SU-DHL-6 (cell line): ENCODE measurements at regions not wholly inside any gene's neighbourhood (a gene's known extent, or its start where the extent isn't known, plus 50 kb on each side); places are given as distances from the start of the nearest gene placed in this dataset.

Experiments
- H2AFZ ChIP-seq: fragments of 200-600 bp; sonication (generic); 2 replicates; pipeline ENCODE4 v1.6.1; 2014; ENCODE audit warnings: low read depth, mild to moderate bottlenecking, moderate library complexity, mixed read lengths, antibody characterized with exemption, low read length; ENCODE audit not compliant: severe bottlenecking
- H3F3A ChIP-seq: fragments of 200-600 bp; shearing (Covaris generic); 2 replicates; pipeline ENCODE4 v1.6.0; 2016; ENCODE audit warnings: antibody characterized with exemption, mild to moderate bottlenecking; ENCODE audit not compliant: insufficient read depth
- H3K27ac ChIP-seq: fragments of 200-600 bp; sonication (generic); 2 replicates; pipeline ENCODE4 v1.5.1; 2016; ENCODE audit warnings: low read depth, mild to moderate bottlenecking, low read length, moderate library complexity, mixed read lengths
- H3K27me3 ChIP-seq: fragments of 200-600 bp; sonication (generic), shearing (Covaris generic); 2 replicates; pipeline ENCODE4 v1.6.0; 2014; ENCODE audit warnings: mild to moderate bottlenecking, low read length
- H3K36me3 ChIP-seq: fragments of 200-600 bp; sonication (generic); 2 replicates; pipeline ENCODE4 v1.6.1; 2014; ENCODE audit warnings: mild to moderate bottlenecking, low read length, mixed read lengths
- H3K4me2 ChIP-seq: fragments of 300-600, 200-600 bp; shearing (Covaris generic), sonication (generic); 2 replicates; pipeline ENCODE4 v1.6.0; 2014; ENCODE audit warnings: low read length, low read depth, mild to moderate bottlenecking; ENCODE audit not compliant: poor library complexity, severe bottlenecking
- H3K4me3 ChIP-seq: fragments of 200-600 bp; sonication (generic); 2 replicates; pipeline ENCODE4 v1.5.1; 2014; ENCODE audit warnings: antibody characterized with exemption, low read length, mild to moderate bottlenecking, mixed read lengths; ENCODE audit not compliant: insufficient read depth, poor library complexity, severe bottlenecking
- H3K79me2 ChIP-seq: fragments of 200-600 bp; sonication (generic); 2 replicates; pipeline ENCODE4 v1.6.1; 2014; ENCODE audit warnings: mild to moderate bottlenecking, low read length, moderate library complexity; ENCODE audit not compliant: insufficient read depth
- H3K9ac ChIP-seq: fragments of 200-600 bp; sonication (generic); 2 replicates; pipeline ENCODE4 v1.7.0; 2014; ENCODE audit warnings: mild to moderate bottlenecking, low read length
- H3K9me2 ChIP-seq: fragments of 200-600 bp; sonication (generic); replicated peaks from 2 replicates; pipeline ENCODE4 v1.6.1; 2014; ENCODE audit warnings: low read length; ENCODE audit not compliant: insufficient read depth
- H3K9me3 ChIP-seq: fragments of 200-600 bp; sonication (generic); 2 replicates; pipeline ENCODE4 v1.6.1; 2014; ENCODE audit warnings: low read length, mixed read lengths; ENCODE audit not compliant: insufficient read depth
- H4K20me1 ChIP-seq: fragments of 200-600 bp; sonication (generic); 2 replicates; pipeline ENCODE4 v1.6.1; 2014; ENCODE audit warnings: low read depth, mild to moderate bottlenecking, antibody characterized with exemption, low read length, moderate library complexity, mixed read lengths
- EZH2phosphoT487 ChIP-seq: fragments of 200-600 bp; sonication (generic), shearing (Covaris generic); conservative IDR thresholded peaks from 2 replicates; pipeline ENCODE4 v1.6.1; 2018; ENCODE audit warnings: mild to moderate bottlenecking, antibody characterized with exemption, low read length, moderate library complexity, mixed read lengths
- TF ChIP-seq, protein P1 (sequence below): fragments of 200-600 bp; sonication (generic); IDR thresholded peaks from one replicate; pipeline ENCODE4 v1.5.1; 2017; ENCODE audit warnings: antibody characterized with exemption, mild to moderate bottlenecking, low read length, moderate library complexity; ENCODE audit not compliant: insufficient read depth, poor library complexity, severe bottlenecking

DNA sequence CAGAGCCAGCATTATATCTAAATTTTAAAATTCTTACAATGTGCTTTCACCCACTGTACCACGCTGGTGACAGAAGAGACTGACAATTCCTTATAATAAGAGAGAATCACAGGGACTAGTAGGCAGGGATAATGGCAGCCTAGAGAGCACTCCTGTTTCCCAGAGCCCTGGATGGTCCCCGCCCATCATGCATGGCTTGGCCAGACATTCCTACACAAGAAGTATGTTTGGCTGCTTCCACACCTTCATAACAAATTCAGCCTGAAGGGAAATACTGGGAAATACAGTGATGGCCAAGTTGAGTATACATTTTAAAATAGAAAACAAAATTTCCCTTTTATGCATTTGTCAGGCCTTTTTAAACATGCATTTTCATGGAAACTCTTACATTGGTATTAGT lies 193.5 kb upstream of the ELL2 start:
- Histone ChIP-seq H2AFZ (no peak overlapping the region), H3F3A (no peaks in the 10 kb centered on the region)
- TF ChIP-seq, protein P1, sequence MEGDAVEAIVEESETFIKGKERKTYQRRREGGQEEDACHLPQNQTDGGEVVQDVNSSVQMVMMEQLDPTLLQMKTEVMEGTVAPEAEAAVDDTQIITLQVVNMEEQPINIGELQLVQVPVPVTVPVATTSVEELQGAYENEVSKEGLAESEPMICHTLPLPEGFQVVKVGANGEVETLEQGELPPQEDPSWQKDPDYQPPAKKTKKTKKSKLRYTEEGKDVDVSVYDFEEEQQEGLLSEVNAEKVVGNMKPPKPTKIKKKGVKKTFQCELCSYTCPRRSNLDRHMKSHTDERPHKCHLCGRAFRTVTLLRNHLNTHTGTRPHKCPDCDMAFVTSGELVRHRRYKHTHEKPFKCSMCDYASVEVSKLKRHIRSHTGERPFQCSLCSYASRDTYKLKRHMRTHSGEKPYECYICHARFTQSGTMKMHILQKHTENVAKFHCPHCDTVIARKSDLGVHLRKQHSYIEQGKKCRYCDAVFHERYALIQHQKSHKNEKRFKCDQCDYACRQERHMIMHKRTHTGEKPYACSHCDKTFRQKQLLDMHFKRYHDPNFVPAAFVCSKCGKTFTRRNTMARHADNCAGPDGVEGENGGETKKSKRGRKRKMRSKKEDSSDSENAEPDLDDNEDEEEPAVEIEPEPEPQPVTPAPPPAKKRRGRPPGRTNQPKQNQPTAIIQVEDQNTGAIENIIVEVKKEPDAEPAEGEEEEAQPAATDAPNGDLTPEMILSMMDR, result no peak
- TF ChIP-seq EZH2phosphoT487, result no peak

DNA sequence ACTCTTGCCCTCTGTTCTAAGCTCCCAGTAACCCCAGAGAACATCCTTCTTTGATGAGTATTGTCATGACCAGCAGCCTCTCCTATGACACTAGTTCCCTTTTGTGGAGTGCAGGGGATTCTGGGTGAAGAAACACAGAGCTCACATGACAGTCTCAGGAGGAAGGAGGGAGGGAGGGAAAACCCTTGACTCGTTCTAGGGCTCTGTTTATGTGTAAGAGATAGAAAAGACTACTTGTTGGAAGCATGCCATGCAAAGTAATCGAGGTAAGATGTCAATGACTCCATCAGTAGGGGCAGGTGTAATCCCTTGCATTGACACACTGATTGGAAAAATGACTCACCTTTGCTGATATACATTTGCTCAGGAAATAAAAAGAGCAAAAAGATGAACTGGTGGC lies 190.2 kb upstream of the ELL2 start:
- Histone ChIP-seq H3K9me3 (no peaks in the 10 kb centered on the region), H3K27me3 (no peaks in the 10 kb centered on the region), H3K9ac (no peak overlapping the region), H3K79me2 (no peaks in the 10 kb centered on the region), H3K9me2 (no peaks in the 10 kb centered on the region), H3F3A (no peaks in the 10 kb centered on the region), H4K20me1 (no peaks in the 10 kb centered on the region), H3K36me3 (no peaks in the 10 kb centered on the region), H3K27ac (no peak overlapping the region), H2AFZ (no peak overlapping the region), H3K4me2 (no peak overlapping the region), H3K4me3 (no peak overlapping the region)
- TF ChIP-seq, protein P1, result no peak
- no peak for TF ChIP-seq EZH2phosphoT487

More for the DNA sequence above, 193.5 kb upstream of the ELL2 start:
- Histone ChIP-seq H4K20me1 (no peaks in the 10 kb centered on the region), H3K9me3 (no peaks in the 10 kb centered on the region), H3K4me3 (no peak overlapping the region), H3K79me2 (no peaks in the 10 kb centered on the region), H3K27ac (no peak overlapping the region), H3K36me3 (no peaks in the 10 kb centered on the region), H3K9me2 (no peaks in the 10 kb centered on the region), H3K27me3 (no peaks in the 10 kb centered on the region), H3K9ac (no peak overlapping the region), H3K4me2 (no peak overlapping the region)

DNA sequence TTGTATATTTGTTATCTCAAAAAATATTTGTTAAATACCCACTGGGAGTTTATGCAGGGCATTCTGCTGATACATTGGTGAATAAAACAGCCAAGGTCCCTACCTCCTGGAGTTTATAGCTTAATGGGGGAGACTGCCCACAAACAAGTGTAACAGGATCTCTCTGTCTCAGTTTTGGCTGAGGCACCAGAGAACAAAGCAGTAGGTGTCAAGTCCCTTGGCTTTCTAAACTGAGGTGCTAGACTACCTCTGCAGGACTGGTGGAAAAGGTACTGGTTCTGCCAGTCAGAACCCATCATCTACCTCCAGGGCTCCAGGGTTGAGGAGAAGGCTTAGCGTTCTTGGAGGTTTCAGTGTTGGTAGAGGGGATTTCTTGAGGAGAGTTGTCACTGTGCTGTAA lies 188.4 kb upstream of the ELL2 start:
- Histone ChIP-seq H3K9ac (no peak overlapping the region), H3K4me3 (no peak overlapping the region), H3K79me2 (no peaks in the 10 kb centered on the region), H3K27ac (no peak overlapping the region), H3K4me2 (no peak overlapping the region), H3K27me3 (no peaks in the 10 kb centered on the region), H2AFZ (no peak overlapping the region), H3K9me3 (no peaks in the 10 kb centered on the region), H3K36me3 (no peaks in the 10 kb centered on the region), H4K20me1 (no peaks in the 10 kb centered on the region), H3F3A (no peaks in the 10 kb centered on the region), H3K9me2 (no peaks in the 10 kb centered on the region)
- TF ChIP-seq EZH2phosphoT487, result no peak
- TF ChIP-seq, protein P1, result no peak

DNA sequence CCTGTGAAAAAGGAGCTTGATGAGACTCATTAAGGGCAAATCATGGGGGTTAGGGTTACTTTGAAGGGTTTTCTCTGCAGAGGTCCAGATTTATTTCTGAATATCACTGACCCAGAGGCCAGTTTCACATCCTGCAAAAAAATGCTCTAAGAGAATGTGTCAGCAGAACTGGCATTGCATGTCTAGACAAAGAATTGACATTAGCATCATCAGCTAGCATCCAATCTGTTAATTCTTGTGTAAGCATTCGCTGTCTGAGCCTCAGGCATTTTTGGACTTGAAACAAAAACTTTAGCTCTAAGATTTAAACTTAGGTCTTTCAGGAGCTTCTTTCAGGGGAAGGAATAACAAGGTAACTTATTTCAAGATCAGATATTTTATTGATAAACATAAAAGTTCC lies 187.9 kb upstream of the ELL2 start:
- Histone ChIP-seq H3K4me2 (no peak overlapping the region), H3K4me3 (no peak overlapping the region), H3F3A (no peaks in the 10 kb centered on the region), H3K27ac (no peak overlapping the region), H4K20me1 (no peaks in the 10 kb centered on the region), H2AFZ (no peak overlapping the region), H3K36me3 (no peaks in the 10 kb centered on the region), H3K9ac (no peak overlapping the region), H3K27me3 (no peaks in the 10 kb centered on the region), H3K79me2 (no peaks in the 10 kb centered on the region), H3K9me2 (no peaks in the 10 kb centered on the region), H3K9me3 (no peaks in the 10 kb centered on the region)
- TF ChIP-seq EZH2phosphoT487, result no peak
- TF ChIP-seq, protein P1, result no peak
